Left lobe of liver (tissue), 2 donors: ENCODE measurements at regions not wholly inside any gene's neighbourhood (a gene's known extent, or its start where the extent isn't known, plus 50 kb on each side); places are given as distances from the start of the nearest gene placed in this dataset.
"Not testable (repeated sequence)": the region's sequence is repeated elsewhere in the genome, so short reads cannot be mapped to it uniquely, and the experiment has no call there.

Source experiments
- ATAC-seq: fragments of 200-7000 bp; cut with Tn5 transposase; one replicate; pipeline ENCODE4 v1.9.1; 2020; ENCODE audit warnings: mild to moderate bottlenecking, moderate library complexity
- DNase-seq: peaks from one replicate; pipeline ENCODE4 v3.0.0-alpha.2; 2020; ENCODE audit warnings: low spot score
- donor health status: DM: no; HTN: no; CAD: no; lungs with moderate emphysema.
- donor health status: DM: no; HTN: yes; CAD: no.

- DNase-seq = no peak
- ATAC-seq = no peak
Observed at GRCh38 chr1:181170194-181170593, 81.7 kb downstream of the IER5 start.

- DNase-seq (no peak), ATAC-seq (no peak)
Observed at GRCh38 chr1:181172082-181172481, 83.6 kb downstream of the IER5 start.

GRCh38 chr1:181173761-181174447 is 85.4 kb downstream of the IER5 start:
- ATAC-seq (no peak), DNase-seq (no peak)

GRCh38 chr1:181174861-181175260 is 86.4 kb downstream of the IER5 start:
- DNase-seq = no peak
- ATAC-seq = no peak

- ATAC-seq (no peak), DNase-seq (no peak)
Observed at GRCh38 chr1:181175356-181175910, 86.9 kb downstream of the IER5 start.

- no peak for ATAC-seq
Observed at GRCh38 chr1:181175955-181176354, 87.5 kb downstream of the IER5 start.

GRCh38 chr1:181178241-181178879 is 89.9 kb downstream of the IER5 start:
- ATAC-seq = no peak
- no peak for DNase-seq

More at GRCh38 chr1:181175955-181176354, 87.5 kb downstream of the IER5 start:
- DNase-seq = no peak

- ATAC-seq (no peak), DNase-seq (no peak)
Observed at GRCh38 chr1:181179279-181179986, 90.9 kb downstream of the IER5 start.

GRCh38 chr1:181179987-181180365 is 91.5 kb downstream of the IER5 start:
- no peak for ATAC-seq
- no peak for DNase-seq

- DNase-seq = no peak
- ATAC-seq = no peak
Observed at GRCh38 chr1:181180407-181181031, 92.0 kb downstream of the IER5 start.

GRCh38 chr1:181181792-181182585 is 93.5 kb downstream of the IER5 start:
- no peak for DNase-seq
- ATAC-seq = no peak

- ATAC-seq = no peak
Observed at GRCh38 chr1:181184621-181185020, 96.1 kb downstream of the IER5 start.

GRCh38 chr1:181185461-181185860 is 97.0 kb downstream of the IER5 start:
- no peak for ATAC-seq
- no peak for DNase-seq

More at GRCh38 chr1:181184621-181185020, 96.1 kb downstream of the IER5 start:
- no peak for DNase-seq

- ATAC-seq, DNase-seq: not testable (repeated sequence)
Observed at GRCh38 chr1:181186133-181186532, 97.6 kb downstream of the IER5 start.

GRCh38 chr1:181187337-181188126 is 99.0 kb downstream of the IER5 start:
- no peak for ATAC-seq
- DNase-seq = no peak

GRCh38 chr1:181189245-181189644 is 100.7 kb downstream of the IER5 start:
- DNase-seq (no peak), ATAC-seq (no peak)

GRCh38 chr1:181189691-181190363 is 101.3 kb downstream of the IER5 start:
- peak; percentile 65 for DNase-seq
- peak; percentile 98 for ATAC-seq

- ATAC-seq (peak; percentile 33), DNase-seq (no peak)
Observed at GRCh38 chr1:181190364-181191035, 102.0 kb downstream of the IER5 start.
